ENCODE measurements at regions not wholly inside any gene's neighbourhood (a gene's known extent, or its start where the extent isn't known, plus 50 kb on each side); places are given as distances from the start of the nearest gene placed in this dataset.

DNA sequence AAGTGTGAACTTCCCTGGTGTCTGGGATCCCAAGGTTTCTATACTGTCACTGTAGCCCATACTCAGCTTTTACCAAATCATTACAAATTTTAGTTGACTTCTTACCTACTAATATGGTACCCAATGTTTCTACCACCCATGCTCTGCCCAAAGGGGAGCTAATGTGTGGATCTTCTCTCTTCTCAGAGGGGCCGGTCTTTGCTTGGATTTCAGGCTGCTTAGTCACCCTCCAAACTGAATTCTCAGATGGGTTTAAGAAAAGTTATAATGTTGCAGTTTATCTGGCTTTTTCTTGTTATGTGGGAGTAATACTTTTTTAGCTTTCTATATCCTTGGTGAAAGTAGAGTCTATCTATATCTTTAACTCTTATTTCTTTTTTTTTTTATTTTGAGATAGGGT, 67.1 kb upstream of the AKAP13 start:
- H2BK20ac ChIP-seq (ENCODE audit: low read depth, low read length) = peak overlapping the region; percentile 89
- WGBS, 2 experiments (ENCODE audit: extremely low coverage in 2 of 2, insufficient read length in 1 of 2) = no CpG with 5 or more reads among the region's 1 CpG

More for the DNA sequence above, 67.1 kb upstream of the AKAP13 start:
- POLR2A ChIA-PET (ENCODE audit: unreplicated experiment) = no interaction called here
- Histone ChIP-seq H4K8ac (ENCODE audit: low read depth in 2 of 2, low read length in 2 of 2) (peak overlapping the region; percentile 35 to 45), H2BK5ac (ENCODE audit: low read depth, low read length, poor library complexity, severe bottlenecking) (peak overlapping the region; percentile 83), H4K5ac (ENCODE audit: low read depth, low read length) (no peak overlapping the region), H3K9me1 (ENCODE audit: insufficient read depth, low read length) (peaks cover 23% of the 10 kb centered on the region), H3K9me3 (ENCODE audit: control insufficient read depth, insufficient read depth, low read length) (no peaks in the 10 kb centered on the region), H3K27ac (ENCODE audit: insufficient read depth, low read length) (peak overlapping the region; percentile 66), H3K4me3 (ENCODE audit: insufficient read depth, low read depth, low read length) (no peak overlapping the region), H2BK120ac (ENCODE audit: low read depth, low read length) (peak overlapping the region; percentile 94), H3K56ac (ENCODE audit: extremely low read depth, insufficient read depth, low read length) (peak overlapping the region; percentile 61; the same call in 1 of the 2 replicates), H3K14ac (replicated peaks; ENCODE audit: low read depth, low read length) (peak overlapping the region; percentile 79), H3K36me3 (ENCODE audit: control insufficient read depth, insufficient read depth, low read length) (no peaks in the 10 kb centered on the region), H4K91ac (ENCODE audit: insufficient read depth, low read depth, low read length) (peak overlapping the region; percentile 56), H3K79me1 (ENCODE audit: low read depth in 1 of 2, low read length in 2 of 2) (peaks cover 0 to 17% of the 10 kb centered on the region in 2 experiments; a peak in 1 of 4 replicates), H2AK9ac (replicated peaks; ENCODE audit: low read depth, low read length, poor library complexity) (no peak overlapping the region), H3K9ac (ENCODE audit: low read depth, low read length) (no peak overlapping the region), H3K4me1 (ENCODE audit: control insufficient read depth, insufficient read depth, low read length) (peaks cover 19% of the 10 kb centered on the region), H3K4ac (ENCODE audit: low read depth, low read length) (peak overlapping the region; percentile 86), H3K4me2 (ENCODE audit: low read depth, low read length) (peak overlapping the region; percentile 27; the same call in 1 of the 2 replicates), H2AK5ac (ENCODE audit: low read depth, low read length) (peak overlapping the region; percentile 69), H4K20me1 (ENCODE audit: insufficient read depth, low read length) (peaks cover 3% of the 10 kb centered on the region), H3K23ac (ENCODE audit: low read depth, low read length) (peak overlapping the region; percentile 71; the same call in 1 of the 2 replicates), H2AFZ (replicated peaks; ENCODE audit: low read length, poor library complexity) (no peak overlapping the region), H3K27me3 (ENCODE audit: control insufficient read depth, insufficient read depth, low read length) (no peaks in the 10 kb centered on the region), H2BK15ac (ENCODE audit: low read depth, low read length) (peak overlapping the region; percentile 77; the same call in 2 of the 3 replicates), H3K18ac (ENCODE audit: low read depth, low read length) (peak overlapping the region; percentile 63; the same call in 1 of the 2 replicates)
- ATAC-seq (ENCODE audit: low read depth) = peak; percentile 38
- CTCF ChIA-PET = interaction anchor here (1.1 to 1.6 kb wide), 5 partner anchors 14 to 104 kb away, joined by 3 to 7 read pairs (median 3); no protein-coding TSS in a partner anchor
- dilution Hi-C loops (cut with HindIII; ENCODE audit: low sequenced_read_pairs, unreplicated experiment) (no loop called here), intact Hi-C loops (cut with micrococcal nuclease) (loop anchor here (5.0 kb wide), 1 partner anchor 169 kb away; no protein-coding TSS in a partner anchor), in situ Hi-C loops (cut with MboI; ENCODE audit: low sequenced_read_pairs) (no loop called here)
- BruUV-seq (replicated peaks) = no TSS peak
- DNase-seq = peak; percentile 54
- TF ChIP-seq CEBPB (IDR thresholded peaks at IDR 0.05; ENCODE audit: low read depth, low read length) (no peak), SMC3 (IDR thresholded peaks at IDR 0.05; ENCODE audit: low read depth, low read length) (no peak), POLR2A (IDR thresholded peaks at IDR 0.05; ENCODE audit: low read depth, low read length) (no peak), RFX5 (IDR thresholded peaks at IDR 0.05; ENCODE audit: low read depth, low read length) (no peak), MAFK (IDR thresholded peaks at IDR 0.05; ENCODE audit: low read depth, low read length) (no peak), CHD1 (IDR thresholded peaks at IDR 0.05; ENCODE audit: low read depth, low read length) (no peak), FOS (IDR thresholded peaks at IDR 0.05; ENCODE audit: low read depth, low read length) (no peak), MXI1 (IDR thresholded peaks at IDR 0.05; ENCODE audit: borderline replicate concordance, low read depth, low read length) (no peak), MAZ (IDR thresholded peaks at IDR 0.05; ENCODE audit: borderline replicate concordance, low read depth, low read length) (no peak), NFE2L2 (IDR thresholded peaks at IDR 0.05; ENCODE audit: low read depth, low read length) (no peak), RCOR1 (IDR thresholded peaks at IDR 0.05; ENCODE audit: insufficient replicate concordance, low read length) (no peak), RAD21 (IDR thresholded peaks at IDR 0.05; ENCODE audit: low read length) (no peak), BHLHE40 (IDR thresholded peaks at IDR 0.05; ENCODE audit: low read depth, low read length) (no peak)
- TF ChIP-seq, protein P1, sequence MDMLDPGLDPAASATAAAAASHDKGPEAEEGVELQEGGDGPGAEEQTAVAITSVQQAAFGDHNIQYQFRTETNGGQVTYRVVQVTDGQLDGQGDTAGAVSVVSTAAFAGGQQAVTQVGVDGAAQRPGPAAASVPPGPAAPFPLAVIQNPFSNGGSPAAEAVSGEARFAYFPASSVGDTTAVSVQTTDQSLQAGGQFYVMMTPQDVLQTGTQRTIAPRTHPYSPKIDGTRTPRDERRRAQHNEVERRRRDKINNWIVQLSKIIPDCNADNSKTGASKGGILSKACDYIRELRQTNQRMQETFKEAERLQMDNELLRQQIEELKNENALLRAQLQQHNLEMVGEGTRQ (IDR thresholded peaks at IDR 0.05; ENCODE audit: low read depth, low read length) = no peak
- TF ChIP-seq, protein P2, sequence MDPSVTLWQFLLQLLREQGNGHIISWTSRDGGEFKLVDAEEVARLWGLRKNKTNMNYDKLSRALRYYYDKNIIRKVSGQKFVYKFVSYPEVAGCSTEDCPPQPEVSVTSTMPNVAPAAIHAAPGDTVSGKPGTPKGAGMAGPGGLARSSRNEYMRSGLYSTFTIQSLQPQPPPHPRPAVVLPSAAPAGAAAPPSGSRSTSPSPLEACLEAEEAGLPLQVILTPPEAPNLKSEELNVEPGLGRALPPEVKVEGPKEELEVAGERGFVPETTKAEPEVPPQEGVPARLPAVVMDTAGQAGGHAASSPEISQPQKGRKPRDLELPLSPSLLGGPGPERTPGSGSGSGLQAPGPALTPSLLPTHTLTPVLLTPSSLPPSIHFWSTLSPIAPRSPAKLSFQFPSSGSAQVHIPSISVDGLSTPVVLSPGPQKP (IDR thresholded peaks at IDR 0.05; ENCODE audit: borderline replicate concordance, low read depth, low read length) = no peak
- TF ChIP-seq, protein P3, sequence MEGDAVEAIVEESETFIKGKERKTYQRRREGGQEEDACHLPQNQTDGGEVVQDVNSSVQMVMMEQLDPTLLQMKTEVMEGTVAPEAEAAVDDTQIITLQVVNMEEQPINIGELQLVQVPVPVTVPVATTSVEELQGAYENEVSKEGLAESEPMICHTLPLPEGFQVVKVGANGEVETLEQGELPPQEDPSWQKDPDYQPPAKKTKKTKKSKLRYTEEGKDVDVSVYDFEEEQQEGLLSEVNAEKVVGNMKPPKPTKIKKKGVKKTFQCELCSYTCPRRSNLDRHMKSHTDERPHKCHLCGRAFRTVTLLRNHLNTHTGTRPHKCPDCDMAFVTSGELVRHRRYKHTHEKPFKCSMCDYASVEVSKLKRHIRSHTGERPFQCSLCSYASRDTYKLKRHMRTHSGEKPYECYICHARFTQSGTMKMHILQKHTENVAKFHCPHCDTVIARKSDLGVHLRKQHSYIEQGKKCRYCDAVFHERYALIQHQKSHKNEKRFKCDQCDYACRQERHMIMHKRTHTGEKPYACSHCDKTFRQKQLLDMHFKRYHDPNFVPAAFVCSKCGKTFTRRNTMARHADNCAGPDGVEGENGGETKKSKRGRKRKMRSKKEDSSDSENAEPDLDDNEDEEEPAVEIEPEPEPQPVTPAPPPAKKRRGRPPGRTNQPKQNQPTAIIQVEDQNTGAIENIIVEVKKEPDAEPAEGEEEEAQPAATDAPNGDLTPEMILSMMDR (conservative IDR thresholded peaks at IDR 0.05; ENCODE audit: low read depth, low read length) = no peak

All from IMR-90 (cell line).